Subcutaneous abdominal adipose tissue (tissue), 5 donors: ENCODE measurements at regions not wholly inside any gene's neighbourhood (a gene's known extent, or its start where the extent isn't known, plus 50 kb on each side); places are given as distances from the start of the nearest gene placed in this dataset.
"Not testable (repeated sequence)": the region's sequence is repeated elsewhere in the genome, so short reads cannot be mapped to it uniquely, and the experiment has no call there.

Source experiments
- H3K27ac ChIP-seq: one replicate; pipeline ENCODE4 v1.7.0; 2013; ENCODE audit warnings: low read depth, mild to moderate bottlenecking, inconsistent platforms, low read length, moderate library complexity
- H3K27me3 ChIP-seq, 5 donors: one replicate each; pipeline ENCODE4 v1.7.0; 2013; ENCODE audit warnings: low read length in 5 of 5, inconsistent platforms in 1 of 5; ENCODE audit not compliant: control insufficient read depth in 5 of 5, insufficient read depth in 4 of 5
- H3K36me3 ChIP-seq, 5 donors: one replicate each; pipeline ENCODE4 v1.7.0; 2013; ENCODE audit warnings: low read length in 5 of 5; ENCODE audit not compliant: control insufficient read depth in 5 of 5, insufficient read depth in 5 of 5
- H3K4me1 ChIP-seq, 5 donors: one replicate each; pipeline ENCODE4 v1.7.0; 2013; ENCODE audit warnings: low read length in 5 of 5, mild to moderate bottlenecking in 3 of 5, moderate library complexity in 1 of 5; ENCODE audit not compliant: control insufficient read depth in 5 of 5, insufficient read depth in 5 of 5
- H3K4me3 ChIP-seq, 5 donors: one replicate each; pipeline ENCODE4 v1.7.0; 2013; ENCODE audit warnings: low read length in 5 of 5, low read depth in 1 of 5
- H3K9ac ChIP-seq, 5 donors: one replicate each; pipeline ENCODE4 v1.7.0; 2013; ENCODE audit warnings: low read length in 5 of 5, mild to moderate bottlenecking in 4 of 5, moderate library complexity in 3 of 5
- H3K9me3 ChIP-seq, 5 donors: one replicate each; pipeline ENCODE4 v1.7.0; 2013; ENCODE audit warnings: low read length in 5 of 5; ENCODE audit not compliant: control insufficient read depth in 5 of 5
- donor health status: healthy.
- donor health status: healthy.
- donor health status: healthy.
- donor health status: healthy.
- donor health status: healthy.

- no peaks in the 10 kb centered on the region for H3K9me3 ChIP-seq
Measured at GRCh38 chr1:4483021-4483625, 171.3 kb upstream of the AJAP1 start.

GRCh38 chr1:4485398-4485797, 169.0 kb upstream of the AJAP1 start:
- H3K9ac ChIP-seq = no peak overlapping the region
- no peak overlapping the region for H3K27ac ChIP-seq
- no peaks in the 10 kb centered on the region for H3K9me3 ChIP-seq
- H3K4me1 ChIP-seq = peaks cover 0 to 23% (median 0%) of the 10 kb centered on the region in 5 donors
- no peak overlapping the region for H3K4me3 ChIP-seq
- no peaks in the 10 kb centered on the region for H3K36me3 ChIP-seq
- H3K27me3 ChIP-seq = peaks cover 4 to 9% (median 8%) of the 10 kb centered on the region in 5 donors

More at GRCh38 chr1:4483021-4483625, 171.3 kb upstream of the AJAP1 start:
- Histone ChIP-seq H3K27ac (no peak overlapping the region), H3K27me3 (peaks cover 7 to 9% (median 8%) of the 10 kb centered on the region in 5 donors), H3K9ac (no peak overlapping the region), H3K4me1 (peaks cover 0 to 15% (median 0%) of the 10 kb centered on the region in 5 donors), H3K4me3 (no peak overlapping the region), H3K36me3 (no peaks in the 10 kb centered on the region)

GRCh38 chr1:4485878-4486277, 168.5 kb upstream of the AJAP1 start:
- Histone ChIP-seq H3K9ac (no peak overlapping the region), H3K9me3 (no peaks in the 10 kb centered on the region), H3K27me3 (peaks cover 4 to 9% (median 8%) of the 10 kb centered on the region in 5 donors), H3K4me1 (peaks cover 0 to 23% (median 0%) of the 10 kb centered on the region in 5 donors), H3K27ac (no peak overlapping the region), H3K4me3 (no peak overlapping the region), H3K36me3 (no peaks in the 10 kb centered on the region)

- peaks cover 4 to 9% (median 8%) of the 10 kb centered on the region in 5 donors for H3K27me3 ChIP-seq
- H3K4me3 ChIP-seq = no peak overlapping the region
- no peaks in the 10 kb centered on the region for H3K36me3 ChIP-seq
- H3K4me1 ChIP-seq = peaks cover 0 to 23% (median 0%) of the 10 kb centered on the region in 5 donors
- H3K9ac ChIP-seq = no peak overlapping the region
- no peak overlapping the region for H3K27ac ChIP-seq
- H3K9me3 ChIP-seq = peaks cover 0 to 4% (median 0%) of the 10 kb centered on the region in 5 donors
Measured at GRCh38 chr1:4486408-4487120, 167.8 kb upstream of the AJAP1 start.

GRCh38 chr1:4488018-4488417, 166.4 kb upstream of the AJAP1 start:
- H3K4me1 ChIP-seq = peaks cover 0 to 23% (median 0%) of the 10 kb centered on the region in 5 donors
- H3K36me3 ChIP-seq = no peaks in the 10 kb centered on the region
- H3K27me3 ChIP-seq = peaks cover 0 to 6% (median 3%) of the 10 kb centered on the region in 5 donors
- H3K4me3 ChIP-seq = no peak overlapping the region
- H3K27ac ChIP-seq = no peak overlapping the region
- H3K9me3 ChIP-seq = peaks cover 0 to 4% (median 0%) of the 10 kb centered on the region in 5 donors
- H3K9ac ChIP-seq = no peak overlapping the region

- Histone ChIP-seq H3K27me3 (peaks cover 1 to 11% (median 3%) of the 10 kb centered on the region in 5 donors), H3K36me3 (no peaks in the 10 kb centered on the region), H3K27ac (no peak overlapping the region), H3K4me3 (no peak overlapping the region), H3K9ac (no peak overlapping the region), H3K9me3 (peaks cover 0 to 4% (median 0%) of the 10 kb centered on the region in 5 donors), H3K4me1 (peaks cover 0 to 23% (median 0%) of the 10 kb centered on the region in 5 donors)
Measured at GRCh38 chr1:4489486-4489885, 164.9 kb upstream of the AJAP1 start.

- H3K27ac ChIP-seq, H3K4me3 ChIP-seq, H3K9ac ChIP-seq, H3K36me3 ChIP-seq, H3K9me3 ChIP-seq: not testable (repeated sequence)
- H3K4me1 ChIP-seq = peaks cover 0 to 23% (median 0%) of the 10 kb centered on the region in 5 donors
- peaks cover 2 to 14% (median 4%) of the 10 kb centered on the region in 5 donors for H3K27me3 ChIP-seq
Measured at GRCh38 chr1:4489992-4490391, 164.4 kb upstream of the AJAP1 start.

- H3K9ac ChIP-seq = no peak overlapping the region
- peaks cover 0 to 6% (median 0%) of the 10 kb centered on the region in 5 donors for H3K9me3 ChIP-seq
- H3K4me1 ChIP-seq = no peaks in the 10 kb centered on the region
- peaks cover 2 to 17% (median 7%) of the 10 kb centered on the region in 5 donors for H3K27me3 ChIP-seq
- H3K36me3 ChIP-seq = no peaks in the 10 kb centered on the region
- H3K4me3 ChIP-seq = no peak overlapping the region
- H3K27ac ChIP-seq = no peak overlapping the region
Measured at GRCh38 chr1:4494027-4494426, 160.4 kb upstream of the AJAP1 start.

GRCh38 chr1:4494558-4494957, 159.9 kb upstream of the AJAP1 start:
- Histone ChIP-seq H3K27ac (no peak overlapping the region), H3K9me3 (peaks cover 0 to 6% (median 0%) of the 10 kb centered on the region in 5 donors), H3K27me3 (peaks cover 2 to 17% (median 7%) of the 10 kb centered on the region in 5 donors), H3K36me3 (no peaks in the 10 kb centered on the region), H3K4me1 (no peaks in the 10 kb centered on the region), H3K4me3 (no peak overlapping the region), H3K9ac (no peak overlapping the region)

GRCh38 chr1:4495809-4496208, 158.6 kb upstream of the AJAP1 start:
- no peak overlapping the region for H3K4me3 ChIP-seq
- H3K36me3 ChIP-seq = no peaks in the 10 kb centered on the region
- no peak overlapping the region for H3K9ac ChIP-seq
- no peak overlapping the region for H3K27ac ChIP-seq
- H3K9me3 ChIP-seq = peaks cover 0 to 6% (median 0%) of the 10 kb centered on the region in 5 donors
- H3K27me3 ChIP-seq = peaks cover 2 to 19% (median 7%) of the 10 kb centered on the region in 5 donors
- no peaks in the 10 kb centered on the region for H3K4me1 ChIP-seq
